ENCODE measurements at regions not wholly inside any gene's neighbourhood (a gene's known extent, or its start where the extent isn't known, plus 50 kb on each side); places are given as distances from the start of the nearest gene placed in this dataset.

- no peaks in the 10 kb centered on the region for H3K36me3 ChIP-seq (replicated peaks; ENCODE audit: control insufficient read depth, insufficient read depth, low read length)
- H3K27me3 ChIP-seq (ENCODE audit: control insufficient read depth, insufficient read depth, low read length): no peaks in the 10 kb centered on the region
- DNase-seq: no peak
- H3K4me3 ChIP-seq (ENCODE audit: insufficient read depth, low read depth, low read length): no peak overlapping the region
Measured at GRCh38 chr1:168906367-168906766, 177.4 kb upstream of the DPT start.

- H3K27me3 ChIP-seq (ENCODE audit: control insufficient read depth, insufficient read depth, low read length): no peaks in the 10 kb centered on the region
- H3K4me3 ChIP-seq (ENCODE audit: insufficient read depth, low read depth, low read length): no peak overlapping the region
- DNase-seq: no peak
- H3K36me3 ChIP-seq (replicated peaks; ENCODE audit: control insufficient read depth, insufficient read depth, low read length): no peaks in the 10 kb centered on the region
Measured at GRCh38 chr1:168907053-168907452, 178.0 kb upstream of the DPT start.

GRCh38 chr1:168907786-168908348 is 178.9 kb upstream of the DPT start:
- Histone ChIP-seq H3K36me3 (replicated peaks; ENCODE audit: control insufficient read depth, insufficient read depth, low read length) (no peaks in the 10 kb centered on the region), H3K27me3 (ENCODE audit: control insufficient read depth, insufficient read depth, low read length) (no peaks in the 10 kb centered on the region), H3K4me3 (ENCODE audit: insufficient read depth, low read depth, low read length) (no peak overlapping the region)
- DNase-seq: no peak

GRCh38 chr1:168910403-168910802 is 181.4 kb upstream of the DPT start:
- no peaks in the 10 kb centered on the region for H3K36me3 ChIP-seq (replicated peaks; ENCODE audit: control insufficient read depth, insufficient read depth, low read length)
- H3K27me3 ChIP-seq (ENCODE audit: control insufficient read depth, insufficient read depth, low read length): no peaks in the 10 kb centered on the region
- DNase-seq: no peak
- no peak overlapping the region for H3K4me3 ChIP-seq (ENCODE audit: insufficient read depth, low read depth, low read length)

DNA sequence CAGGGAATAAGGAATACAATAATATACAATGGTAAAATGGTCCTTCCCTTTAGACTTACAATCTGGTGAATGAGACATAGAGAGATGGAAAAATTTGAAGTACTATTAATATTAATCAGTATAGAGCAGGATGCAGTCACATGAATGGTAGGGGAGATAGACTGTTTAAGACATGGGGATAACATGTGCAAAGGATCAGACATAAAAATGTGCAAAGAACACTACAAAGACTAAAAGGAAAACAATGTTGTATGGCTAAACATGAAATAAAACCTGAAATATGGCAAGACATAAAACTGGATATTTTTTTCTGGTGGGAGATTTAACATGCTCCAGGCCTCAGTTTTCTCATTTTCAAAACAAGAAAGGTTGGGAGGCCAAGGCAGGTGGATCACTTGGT is 182.4 kb upstream of the DPT start:
- DNase-seq: no peak
- Histone ChIP-seq H3K27me3 (ENCODE audit: control insufficient read depth, insufficient read depth, low read length) (no peaks in the 10 kb centered on the region), H3K36me3 (replicated peaks; ENCODE audit: control insufficient read depth, insufficient read depth, low read length) (no peaks in the 10 kb centered on the region), H3K4me3 (ENCODE audit: insufficient read depth, low read depth, low read length) (no peak overlapping the region)

DNA sequence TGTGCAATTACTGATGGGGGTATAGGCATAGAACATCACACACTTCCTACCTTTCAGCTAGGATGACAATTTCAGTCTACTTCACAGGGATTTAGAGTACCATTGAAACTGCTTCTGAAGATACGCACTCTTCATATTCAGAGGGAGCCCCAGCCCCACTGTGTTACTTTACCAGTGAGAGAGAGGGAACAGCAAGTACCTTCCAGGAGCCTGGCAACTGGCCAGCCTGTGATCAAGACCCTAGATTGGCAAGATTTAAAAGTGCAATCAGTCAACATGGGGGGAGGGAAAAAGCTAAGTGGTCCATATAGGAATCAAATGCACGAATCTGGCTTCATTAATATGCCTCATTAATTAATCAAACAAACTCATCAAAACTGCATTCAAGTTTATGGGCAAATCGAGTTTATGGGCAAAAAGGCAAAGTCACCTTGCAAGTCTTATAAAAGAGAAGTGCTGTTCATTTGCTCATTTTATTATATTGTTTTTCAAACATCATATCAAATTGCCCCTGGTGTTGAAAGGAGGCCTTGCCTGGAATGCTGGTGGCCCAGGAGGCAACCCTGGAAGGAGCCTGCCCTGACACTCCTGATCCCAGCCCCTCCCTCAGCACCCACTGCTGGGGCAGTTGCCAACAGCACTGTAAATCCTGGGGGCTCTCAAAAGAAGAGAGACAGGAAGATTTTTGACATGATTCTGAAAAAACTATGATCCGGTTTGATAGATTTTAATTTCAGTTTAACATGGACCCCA is 184.9 kb upstream of the DPT start:
- DNase-seq: no peak
- Histone ChIP-seq H3K4me3 (ENCODE audit: insufficient read depth, low read depth, low read length) (no peak overlapping the region), H3K36me3 (replicated peaks; ENCODE audit: control insufficient read depth, insufficient read depth, low read length) (no peaks in the 10 kb centered on the region), H3K27me3 (ENCODE audit: control insufficient read depth, insufficient read depth, low read length) (no peaks in the 10 kb centered on the region)

GRCh38 chr1:168917309-168917708 is 188.3 kb upstream of the DPT start:
- H3K4me3 ChIP-seq (ENCODE audit: insufficient read depth, low read depth, low read length): no peak overlapping the region
- H3K36me3 ChIP-seq (replicated peaks; ENCODE audit: control insufficient read depth, insufficient read depth, low read length): no peaks in the 10 kb centered on the region
- no peaks in the 10 kb centered on the region for H3K27me3 ChIP-seq (ENCODE audit: control insufficient read depth, insufficient read depth, low read length)
- no peak for DNase-seq

GRCh38 chr1:168917796-168918195 is 188.7 kb upstream of the ATP1B1 start:
- DNase-seq: no peak
- H3K27me3 ChIP-seq (ENCODE audit: control insufficient read depth, insufficient read depth, low read length): no peaks in the 10 kb centered on the region
- H3K4me3 ChIP-seq (ENCODE audit: insufficient read depth, low read depth, low read length): no peak overlapping the region
- H3K36me3 ChIP-seq (replicated peaks; ENCODE audit: control insufficient read depth, insufficient read depth, low read length): no peaks in the 10 kb centered on the region

- DNase-seq: peak; percentile 8
- H3K36me3 ChIP-seq (replicated peaks; ENCODE audit: control insufficient read depth, insufficient read depth, low read length): no peaks in the 10 kb centered on the region
- H3K27me3 ChIP-seq (ENCODE audit: control insufficient read depth, insufficient read depth, low read length): no peaks in the 10 kb centered on the region
- H3K4me3 ChIP-seq (ENCODE audit: insufficient read depth, low read depth, low read length): no peak overlapping the region
Measured at GRCh38 chr1:168918860-168919741, 187.4 kb upstream of the ATP1B1 start.

DNA sequence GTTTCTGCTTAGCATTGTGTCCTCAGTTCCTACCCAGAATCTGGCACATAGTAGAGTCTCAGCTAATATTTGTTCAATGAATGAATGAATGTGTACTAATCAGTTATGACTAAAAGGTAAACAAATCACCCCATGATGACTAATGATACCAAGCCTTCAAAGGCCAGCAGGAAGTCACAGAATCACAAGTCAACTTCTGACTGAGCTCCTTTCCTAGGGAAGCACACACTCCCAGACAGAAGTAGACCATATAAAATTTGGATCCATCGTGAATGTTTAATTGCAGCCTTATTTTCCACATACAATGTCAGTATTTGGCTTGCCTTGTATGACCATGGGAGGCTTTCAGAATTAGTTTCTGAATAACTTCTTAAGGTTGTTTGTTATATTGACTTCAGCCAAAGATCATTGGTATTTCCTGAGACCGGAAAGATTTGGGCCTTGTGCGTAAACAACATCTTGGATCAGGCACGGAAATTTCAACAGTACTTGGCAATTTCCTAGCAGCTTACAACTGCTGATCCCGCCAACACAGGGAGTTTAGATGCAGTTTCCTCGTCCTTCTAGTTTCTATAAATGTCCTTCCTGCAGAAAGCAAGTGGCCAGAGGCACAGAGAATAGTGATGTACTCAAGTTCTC is 185.9 kb upstream of the ATP1B1 start:
- Histone ChIP-seq H3K36me3 (replicated peaks; ENCODE audit: control insufficient read depth, insufficient read depth, low read length) (no peaks in the 10 kb centered on the region), H3K27me3 (ENCODE audit: control insufficient read depth, insufficient read depth, low read length) (no peaks in the 10 kb centered on the region), H3K4me3 (ENCODE audit: insufficient read depth, low read depth, low read length) (no peak overlapping the region)
- no peak for DNase-seq

DNA sequence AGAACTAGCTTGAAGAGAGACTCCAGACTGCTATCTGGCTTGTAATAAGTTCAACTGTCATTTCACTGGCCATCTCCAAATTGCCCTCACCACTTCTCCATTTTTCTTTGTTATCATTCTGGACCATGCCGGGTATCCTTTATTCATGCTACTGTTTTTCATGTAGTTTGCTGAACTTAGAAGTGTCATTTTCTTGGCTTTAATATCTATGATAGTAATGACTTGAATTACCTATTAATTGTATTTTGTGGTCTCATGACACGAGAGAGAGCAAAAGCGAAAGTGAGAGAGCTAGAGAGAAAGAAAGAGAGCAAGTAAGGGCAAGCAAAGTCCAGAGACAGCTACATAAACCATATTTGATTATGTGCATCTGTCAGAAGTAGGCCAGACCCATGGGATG is 184.9 kb upstream of the ATP1B1 start:
- no peak for DNase-seq
- no peak overlapping the region for H3K4me3 ChIP-seq (ENCODE audit: insufficient read depth, low read depth, low read length)
- H3K27me3 ChIP-seq (ENCODE audit: control insufficient read depth, insufficient read depth, low read length): no peaks in the 10 kb centered on the region
- H3K36me3 ChIP-seq (replicated peaks; ENCODE audit: control insufficient read depth, insufficient read depth, low read length): no peaks in the 10 kb centered on the region

DNA sequence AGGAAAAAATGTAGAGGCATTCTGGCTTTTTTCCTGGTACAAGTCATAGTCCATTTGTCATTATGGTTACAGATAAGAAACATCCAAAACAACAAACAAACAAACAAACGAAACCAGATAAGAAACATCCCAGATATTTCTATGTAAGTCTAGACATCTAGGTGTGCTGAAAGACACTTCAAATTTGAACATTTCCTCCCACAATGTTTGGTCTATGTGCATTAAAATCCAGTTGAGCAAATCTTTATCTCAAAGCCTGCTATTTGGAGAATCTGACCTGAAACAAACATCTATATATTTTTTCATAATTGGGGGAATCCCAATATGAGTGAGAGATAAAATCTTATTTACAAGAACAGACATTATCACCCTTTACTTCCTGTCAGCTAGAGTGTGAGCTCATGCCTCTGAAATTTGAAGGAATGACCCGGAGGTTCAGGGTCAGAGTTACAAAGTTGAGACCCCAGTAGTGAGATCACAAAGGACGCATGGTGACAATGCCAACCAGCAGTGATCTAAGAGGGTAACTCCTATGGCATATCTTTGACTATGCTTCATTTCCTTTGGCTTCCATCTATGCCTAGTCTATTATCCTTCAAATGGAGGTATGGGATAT is 182.9 kb upstream of the ATP1B1 start:
- no peaks in the 10 kb centered on the region for H3K36me3 ChIP-seq (replicated peaks; ENCODE audit: control insufficient read depth, insufficient read depth, low read length)
- DNase-seq: no peak
- H3K4me3 ChIP-seq (ENCODE audit: insufficient read depth, low read depth, low read length): no peak overlapping the region
- no peaks in the 10 kb centered on the region for H3K27me3 ChIP-seq (ENCODE audit: control insufficient read depth, insufficient read depth, low read length)

DNA sequence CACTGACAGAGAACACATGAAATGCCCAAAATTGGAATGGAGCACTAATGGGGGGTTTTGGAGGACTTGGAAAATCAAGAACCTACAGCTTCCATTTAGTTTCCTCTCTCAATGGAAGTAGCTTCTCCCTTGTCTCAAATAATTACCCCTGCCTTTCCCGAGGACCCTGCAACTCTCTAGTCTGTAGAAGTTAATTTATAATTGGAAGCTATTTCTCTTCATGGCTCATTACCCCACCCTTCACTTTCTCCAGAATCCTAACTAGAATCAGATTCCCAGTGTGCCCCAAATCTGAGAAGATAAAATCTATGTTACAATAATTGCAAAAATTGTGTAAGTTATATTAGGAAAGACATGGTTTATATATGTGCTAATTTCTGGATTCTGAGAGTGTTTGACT is 181.5 kb upstream of the ATP1B1 start:
- Histone ChIP-seq H3K36me3 (replicated peaks; ENCODE audit: control insufficient read depth, insufficient read depth, low read length) (no peaks in the 10 kb centered on the region), H3K27me3 (ENCODE audit: control insufficient read depth, insufficient read depth, low read length) (no peaks in the 10 kb centered on the region), H3K4me3 (ENCODE audit: insufficient read depth, low read depth, low read length) (no peak overlapping the region)
- no peak for DNase-seq

DNA sequence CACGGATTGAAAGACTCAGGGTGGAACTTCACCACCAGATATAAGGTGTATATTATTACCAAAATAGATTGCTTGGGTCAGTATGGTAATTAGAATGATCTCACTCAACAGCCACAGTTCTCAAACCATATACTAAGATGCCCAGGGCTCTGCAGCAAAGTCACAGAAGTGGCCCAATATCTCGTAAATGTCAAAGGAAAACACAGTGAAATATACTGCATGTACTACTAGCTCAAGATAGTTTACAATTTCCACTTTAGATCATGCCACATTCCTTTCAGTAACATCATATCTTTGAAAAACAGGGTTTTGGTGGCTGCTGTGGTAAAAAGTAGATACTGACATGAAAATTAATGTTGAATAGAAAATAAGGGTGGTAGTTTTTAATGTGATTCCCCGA is 180.3 kb upstream of the ATP1B1 start:
- H3K36me3 ChIP-seq (replicated peaks; ENCODE audit: control insufficient read depth, insufficient read depth, low read length): no peaks in the 10 kb centered on the region
- no peaks in the 10 kb centered on the region for H3K27me3 ChIP-seq (ENCODE audit: control insufficient read depth, insufficient read depth, low read length)
- DNase-seq: no peak
- no peak overlapping the region for H3K4me3 ChIP-seq (ENCODE audit: insufficient read depth, low read depth, low read length)

Measured in H7 (cell line).